IPS-NIHi7 (cell line): ENCODE measurements at regions not wholly inside any gene's neighbourhood (a gene's known extent, or its start where the extent isn't known, plus 50 kb on each side); places are given as distances from the start of the nearest gene placed in this dataset.
"Not testable (repeated sequence)": the region's sequence is repeated elsewhere in the genome, so short reads cannot be mapped to it uniquely, and the experiment has no call there.

Experiments
- DNase-seq: peaks from one replicate; pipeline ENCODE4 v3.0.0; 2012; ENCODE audit warnings: mixed read lengths; ENCODE audit errors: extremely low spot score

- no peak for DNase-seq
Observed at GRCh38 chr2:49861821-49862220, 707.5 kb upstream of the FSHR start.

GRCh38 chr2:49860834-49861233 is 706.5 kb upstream of the FSHR start:
- no peak for DNase-seq

- DNase-seq = no peak
Observed at GRCh38 chr2:49860170-49860569, 705.9 kb upstream of the FSHR start.

- no peak for DNase-seq
Observed at GRCh38 chr2:49858657-49859056, 704.3 kb upstream of the FSHR start.

GRCh38 chr2:49858113-49858490 is 703.8 kb upstream of the FSHR start:
- DNase-seq = no peak

GRCh38 chr2:49857371-49858112 is 703.2 kb upstream of the FSHR start:
- no peak for DNase-seq

GRCh38 chr2:49845671-49846070 is 691.4 kb upstream of the FSHR start:
- DNase-seq = no peak

- no peak for DNase-seq
Observed at GRCh38 chr2:49845021-49845420, 690.7 kb upstream of the FSHR start.

GRCh38 chr2:49844113-49844512 is 689.8 kb upstream of the FSHR start:
- not testable (repeated sequence) for DNase-seq

GRCh38 chr2:49843314-49843713 is 689.0 kb upstream of the FSHR start:
- DNase-seq = no peak

GRCh38 chr2:49840428-49840975 is 686.2 kb upstream of the FSHR start:
- DNase-seq = no peak

GRCh38 chr2:49839818-49840217 is 685.5 kb upstream of the FSHR start:
- DNase-seq = no peak

- no peak for DNase-seq
Observed at GRCh38 chr2:49837561-49838293, 683.4 kb upstream of the FSHR start.

- DNase-seq = no peak
Observed at GRCh38 chr2:49836017-49836416, 681.7 kb upstream of the FSHR start.

- no peak for DNase-seq
Observed at GRCh38 chr2:49834433-49834832, 680.1 kb upstream of the FSHR start.

- DNase-seq = no peak
Observed at GRCh38 chr2:49832555-49832954, 678.2 kb upstream of the FSHR start.

- no peak for DNase-seq
Observed at GRCh38 chr2:49831698-49832367, 677.5 kb upstream of the FSHR start.

GRCh38 chr2:49830846-49831245 is 676.5 kb upstream of the FSHR start:
- DNase-seq = no peak

- peak; percentile 13 for DNase-seq
Observed at GRCh38 chr2:49827366-49827765, 673.1 kb upstream of the FSHR start.

- DNase-seq = no peak
Observed at GRCh38 chr2:49813208-49813607, 658.9 kb upstream of the FSHR start.

- DNase-seq = no peak
Observed at GRCh38 chr2:49812730-49813129, 658.4 kb upstream of the FSHR start.

- no peak for DNase-seq
Observed at GRCh38 chr2:49811502-49811901, 657.2 kb upstream of the FSHR start.

- peak; percentile 13 for DNase-seq
Observed at GRCh38 chr2:49807689-49808088, 653.4 kb upstream of the FSHR start.
